ENCODE measurements at regions not wholly inside any gene's neighbourhood (a gene's known extent, or its start where the extent isn't known, plus 50 kb on each side); places are given as distances from the start of the nearest gene placed in this dataset.
"Not testable (repeated sequence)": the region's sequence is repeated elsewhere in the genome, so short reads cannot be mapped to it uniquely, and the experiment has no call there.

DNA sequence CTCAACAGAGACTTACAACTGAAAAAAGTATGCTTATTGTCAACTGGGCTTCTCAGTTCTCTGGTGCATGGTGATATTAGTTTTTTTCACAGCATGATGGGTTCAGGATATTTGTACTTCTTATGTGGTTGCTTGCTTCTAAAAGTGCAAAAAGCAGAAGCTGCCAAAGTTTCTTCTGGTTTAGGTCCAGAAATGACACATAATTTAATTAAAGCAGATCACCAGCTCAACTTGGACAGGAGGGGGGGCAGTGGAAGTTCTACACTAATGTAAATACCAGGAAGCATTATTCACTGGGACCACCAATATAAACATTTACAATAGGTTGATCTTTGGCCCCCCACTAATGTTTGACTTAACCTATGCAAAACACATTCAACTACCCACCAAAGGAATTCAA is 354.8 kb upstream of the BRINP3 start:
- DNase-seq (ENCODE audit: low read depth, low spot score), result no peak

DNA sequence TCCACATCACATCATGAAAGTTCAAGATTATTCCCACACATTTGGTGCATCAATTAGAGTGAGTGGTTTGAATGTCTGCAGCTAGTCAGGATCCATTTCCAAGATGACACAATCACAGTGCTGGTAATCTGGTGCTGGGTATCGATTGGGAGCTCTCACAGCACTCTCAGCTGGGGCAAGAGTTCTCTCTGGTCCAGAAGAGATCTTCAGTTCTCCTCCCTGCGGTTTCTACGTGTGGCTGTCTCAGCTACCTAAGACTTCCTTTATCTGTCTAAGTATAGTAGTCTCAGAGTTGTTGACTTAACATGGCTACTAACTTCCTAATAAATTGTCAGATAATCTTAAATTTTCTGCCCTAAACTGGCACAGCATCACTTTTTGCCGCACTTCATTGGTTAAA is 358.0 kb upstream of the BRINP3 start:
- DNase-seq (ENCODE audit: low read depth, low spot score), result no peak

DNA sequence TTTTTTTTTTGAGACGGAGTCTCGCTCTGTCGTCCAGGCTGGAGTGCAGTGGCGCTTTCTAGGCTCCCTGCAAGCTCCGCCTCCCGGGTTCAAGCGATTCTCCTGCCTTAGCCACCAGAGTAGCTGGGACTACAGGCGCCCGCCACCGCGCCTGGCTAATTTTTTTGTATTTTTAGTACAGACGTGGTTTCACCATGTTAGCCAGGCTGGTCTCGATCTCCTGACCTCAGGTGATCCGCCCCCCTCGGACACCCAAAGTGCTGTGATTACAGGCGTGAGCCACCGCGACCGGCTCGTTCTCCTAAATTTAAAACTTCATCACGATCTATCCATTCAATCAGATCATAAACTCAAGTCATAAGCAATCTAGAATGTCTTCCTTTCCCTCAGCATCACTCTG is 359.5 kb upstream of the BRINP3 start:
- not testable (repeated sequence) for DNase-seq (ENCODE audit: low read depth, low spot score)

DNA sequence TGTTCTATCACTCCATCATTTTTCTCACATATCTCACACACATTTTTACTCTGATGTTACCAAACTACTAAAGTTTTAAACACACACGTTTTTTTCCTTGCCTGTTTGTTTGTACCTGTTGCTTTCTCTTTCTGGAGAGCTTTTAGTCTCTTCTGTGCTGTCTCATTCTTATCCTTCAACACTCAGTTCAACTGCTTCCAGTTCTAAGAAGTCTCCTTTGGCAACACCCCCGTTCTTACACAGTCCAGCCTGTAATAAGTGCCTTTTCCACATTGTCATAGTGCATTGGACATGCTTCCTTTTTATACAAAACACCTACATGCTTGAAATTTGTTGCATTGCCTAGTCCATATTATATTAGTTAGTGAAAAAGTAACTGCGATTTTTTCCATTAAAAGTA is 360.2 kb upstream of the BRINP3 start:
- no peak for DNase-seq (ENCODE audit: low read depth, low spot score)

DNA sequence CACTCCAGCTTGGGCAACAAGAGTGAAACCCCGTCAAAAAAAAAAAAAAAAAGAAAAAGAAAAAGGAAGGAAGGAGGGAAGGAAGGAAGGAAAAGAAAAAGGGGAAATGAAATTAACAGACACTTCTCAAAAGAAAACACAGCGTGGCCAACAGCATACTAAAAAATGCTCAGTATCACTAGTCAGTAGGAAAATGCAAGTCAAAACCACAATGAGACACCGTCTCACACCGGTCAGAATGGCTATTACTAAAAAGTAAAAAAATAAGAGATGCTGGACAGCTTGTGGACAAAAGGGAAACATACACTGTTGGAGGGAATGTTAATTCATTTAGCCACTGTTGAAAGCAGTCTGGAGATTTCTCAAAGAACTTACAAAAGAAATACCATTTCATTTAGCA is 369.5 kb upstream of the BRINP3 start:
- no peak for DNase-seq (ENCODE audit: low read depth, low spot score)

DNA sequence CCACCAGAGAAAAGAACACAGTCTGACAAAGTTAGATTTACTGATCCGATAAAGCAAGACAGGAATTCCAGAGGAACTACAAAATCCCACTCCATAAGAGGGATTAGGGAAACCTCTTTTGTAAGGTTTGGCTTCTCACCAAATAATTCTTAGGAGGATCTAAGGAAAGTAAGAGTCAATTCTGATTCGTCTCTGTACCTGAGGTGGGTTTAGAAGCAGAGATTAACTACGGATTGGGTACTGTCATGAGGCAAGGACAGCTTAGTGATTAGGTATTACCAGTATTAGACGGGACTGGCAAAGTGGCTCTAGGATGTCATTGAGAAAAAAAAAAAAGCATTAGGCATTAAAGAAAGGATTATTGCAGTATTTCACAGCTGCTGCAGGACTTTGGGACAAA is 371.7 kb upstream of the BRINP3 start:
- no peak for DNase-seq (ENCODE audit: low read depth, low spot score)

DNA sequence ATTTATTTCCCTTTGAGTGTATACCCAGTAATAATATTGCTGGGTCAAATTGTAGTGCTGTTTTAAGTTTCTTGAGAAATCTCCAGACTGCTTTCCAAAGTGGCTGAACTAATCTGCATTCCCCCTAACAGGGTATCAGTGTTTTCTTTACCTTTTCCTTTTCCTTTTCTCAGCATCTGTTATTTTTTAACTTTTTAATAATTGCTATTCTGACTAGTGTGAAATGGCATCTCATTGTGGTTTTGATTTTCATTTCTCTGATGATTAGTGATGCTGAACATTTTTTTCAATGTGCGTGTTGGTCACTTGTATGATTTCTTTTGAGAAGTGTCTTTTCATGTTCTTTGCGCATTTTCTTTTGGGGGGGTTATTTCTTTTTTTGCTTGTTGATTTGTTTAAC is 374.9 kb upstream of the BRINP3 start:
- no peak for DNase-seq (ENCODE audit: low read depth, low spot score)

DNA sequence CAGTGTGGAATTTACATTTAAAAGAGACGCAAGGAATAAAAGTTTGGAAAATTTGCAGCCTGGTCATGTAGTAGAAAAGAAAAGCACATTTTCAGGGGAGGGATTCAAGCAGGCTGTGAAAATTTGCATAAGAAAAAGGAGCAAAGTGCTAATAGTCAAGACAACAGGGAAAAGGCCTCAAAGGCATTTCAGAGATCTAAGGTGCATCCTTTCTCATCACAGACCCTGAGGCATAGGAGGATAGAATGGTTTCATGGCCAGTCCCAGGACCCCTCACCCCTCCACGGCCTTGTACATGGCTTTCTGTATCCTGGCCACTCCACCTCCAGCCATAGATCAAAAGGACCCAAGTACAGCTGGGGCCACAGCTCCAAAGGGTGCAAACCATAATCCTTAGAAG is 380.5 kb upstream of the BRINP3 start:
- DNase-seq (ENCODE audit: low read depth, low spot score), result no peak

DNA sequence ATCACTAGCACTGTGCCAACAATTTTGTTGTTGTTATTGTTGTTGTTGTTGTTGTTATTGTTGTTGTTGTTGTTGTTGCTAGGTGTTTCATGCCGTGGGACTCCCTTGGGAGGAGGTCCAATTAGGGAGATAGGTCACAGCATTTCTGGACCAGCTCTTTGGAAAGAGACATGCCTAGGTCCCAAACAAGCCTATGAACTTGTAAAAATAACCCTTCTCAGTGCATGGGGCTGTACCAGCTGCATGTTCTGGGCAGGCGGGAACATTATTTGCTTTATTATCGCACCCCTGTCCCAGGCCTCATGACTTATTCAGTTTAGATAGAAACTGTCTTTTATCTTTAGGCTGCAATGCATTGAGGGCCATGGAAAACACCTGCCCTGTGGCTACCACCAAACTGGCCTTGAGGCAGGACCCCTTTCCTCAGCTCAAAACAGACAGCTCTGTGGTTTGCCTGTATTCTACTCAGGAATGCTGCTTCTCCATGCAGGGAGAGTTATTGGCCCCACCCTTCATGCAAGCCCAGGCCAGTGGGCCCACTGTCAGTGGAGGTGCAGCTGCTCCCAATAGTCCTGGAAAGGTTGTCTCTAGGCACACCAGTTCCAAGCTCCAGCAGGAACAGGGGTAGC is 386.5 kb upstream of the BRINP3 start:
- DNase-seq (ENCODE audit: low read depth, low spot score), result no peak

DNA sequence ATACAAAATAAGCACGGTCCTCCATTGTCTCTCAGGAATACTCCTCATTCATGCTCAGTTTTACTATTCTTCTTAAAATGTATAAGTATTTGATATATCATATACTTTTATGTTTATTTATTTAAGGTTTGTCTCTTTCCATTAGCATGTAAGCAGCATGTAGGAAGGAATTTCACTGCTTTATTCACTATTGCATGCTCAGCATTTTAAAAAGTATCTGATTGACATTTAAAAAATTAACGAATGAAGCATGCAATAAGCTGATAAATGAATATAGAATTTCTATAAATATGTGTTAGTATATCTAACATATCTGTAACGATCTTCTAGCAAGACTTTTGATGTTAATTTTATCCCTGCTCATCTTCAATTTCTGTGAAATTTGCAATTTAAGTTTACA is 402.7 kb upstream of the BRINP3 start:
- DNase-seq (ENCODE audit: low read depth, low spot score), result no peak

DNA sequence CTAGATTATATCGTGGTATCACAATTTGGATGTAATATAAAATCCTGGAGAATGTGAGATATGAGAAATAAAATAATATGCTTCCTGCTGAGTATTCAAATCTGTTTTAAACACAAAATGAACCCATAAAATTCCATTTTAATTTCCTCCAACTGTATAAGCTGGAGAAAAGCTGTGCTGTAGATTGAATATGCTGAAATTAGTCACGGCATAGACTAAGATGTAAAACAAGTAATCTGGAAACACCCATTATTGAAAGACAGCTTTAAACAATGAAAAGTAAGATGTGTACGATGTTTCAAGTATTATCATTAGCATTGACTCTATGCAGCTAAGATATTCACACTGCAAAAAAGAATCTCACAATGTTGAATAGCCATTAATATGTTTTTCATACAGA is 403.4 kb upstream of the BRINP3 start:
- DNase-seq (ENCODE audit: low read depth, low spot score), result no peak

DNA sequence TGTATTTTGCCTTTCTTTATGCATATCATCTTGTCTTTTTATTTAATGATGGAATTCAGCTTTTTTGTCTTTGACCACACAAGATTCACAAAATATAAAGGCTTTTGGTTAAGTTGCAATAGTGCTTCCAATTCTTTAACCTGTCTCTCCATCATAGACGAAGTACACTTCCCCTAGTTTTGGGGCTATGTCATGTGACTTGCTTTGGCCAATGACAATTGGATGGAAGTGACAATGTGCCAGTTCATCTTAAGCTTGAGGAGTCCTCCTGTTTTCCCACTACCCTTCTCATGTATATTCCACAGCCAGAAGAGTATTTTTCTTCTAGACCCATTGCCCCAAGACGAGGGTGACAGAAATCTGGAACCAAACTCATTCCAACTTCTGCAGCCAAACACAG is 419.6 kb upstream of the BRINP3 start:
- no peak for DNase-seq (ENCODE audit: low read depth, low spot score)

DNA sequence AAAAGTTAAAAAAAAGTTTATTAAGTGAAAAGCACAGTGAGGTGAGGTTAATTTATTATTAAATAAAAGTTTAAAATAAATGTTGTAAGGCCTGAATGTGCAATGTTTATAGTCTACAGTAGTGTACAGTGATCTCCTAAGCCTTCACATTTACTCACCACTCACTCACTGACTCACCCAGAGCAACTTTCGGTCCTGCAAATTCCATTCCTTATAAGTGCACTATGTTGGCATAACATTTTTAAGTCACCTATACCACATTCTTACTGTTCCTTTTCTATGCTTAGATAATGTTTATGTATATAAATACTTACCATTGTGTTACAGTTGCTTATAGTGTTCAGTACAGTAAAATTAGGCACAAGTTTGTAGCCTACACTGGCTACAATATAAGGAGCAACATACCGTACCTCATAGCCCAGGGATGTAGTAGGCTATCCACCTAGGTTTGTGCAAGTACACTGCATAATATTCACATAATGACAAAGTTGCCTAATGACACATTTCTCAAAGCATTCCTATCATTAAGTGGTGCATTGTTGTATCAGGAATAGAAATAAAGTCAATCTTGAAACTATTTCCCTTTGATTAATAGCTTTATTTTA is 426.5 kb upstream of the BRINP3 start:
- DNase-seq (ENCODE audit: low read depth, low spot score), result no peak

DNA sequence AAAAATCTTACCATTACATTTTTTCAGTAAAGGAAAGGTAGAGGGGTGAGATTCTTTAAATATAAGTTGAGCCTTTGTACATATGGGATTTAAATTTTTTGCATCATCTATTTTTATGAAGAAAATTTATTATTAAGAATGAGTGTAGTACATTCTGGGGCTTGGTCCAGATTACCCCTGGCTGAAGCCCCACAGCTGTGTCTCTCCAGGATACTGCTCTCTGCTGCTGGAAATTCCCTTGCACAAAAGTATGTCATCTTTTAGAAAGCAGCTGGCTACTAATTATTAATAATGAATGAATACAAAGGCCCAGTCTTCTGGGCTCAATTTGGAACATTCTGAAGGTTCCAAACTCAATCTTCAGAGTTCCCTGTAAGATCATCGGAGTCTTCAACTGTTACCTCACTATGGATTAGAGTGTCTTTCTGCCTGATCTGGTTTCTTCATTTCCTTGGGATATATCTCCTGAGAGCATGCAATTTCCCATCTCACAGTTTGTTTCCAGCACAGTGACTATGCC is 428.6 kb upstream of the BRINP3 start:
- DNase-seq (ENCODE audit: low read depth, low spot score), result no peak

DNA sequence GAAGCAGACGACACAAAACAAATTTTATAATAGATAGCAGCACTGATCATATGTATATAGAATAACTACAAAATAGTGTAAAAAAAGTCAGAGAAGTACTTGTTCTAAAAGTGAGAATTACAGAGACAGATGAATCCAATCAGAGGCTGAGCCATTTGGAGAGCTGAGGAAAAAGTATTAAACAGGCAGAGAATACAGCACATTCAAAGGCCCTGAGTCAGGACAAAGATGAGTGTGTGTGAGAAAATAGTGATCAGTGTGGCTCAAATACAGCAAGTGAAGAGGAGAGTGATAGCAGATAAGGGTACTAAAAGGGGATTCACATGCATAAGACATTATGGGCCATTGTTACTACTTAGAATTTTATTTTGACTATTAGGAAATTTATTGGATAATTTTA is 430.6 kb upstream of the BRINP3 start:
- DNase-seq (ENCODE audit: low read depth, low spot score), result no peak

DNA sequence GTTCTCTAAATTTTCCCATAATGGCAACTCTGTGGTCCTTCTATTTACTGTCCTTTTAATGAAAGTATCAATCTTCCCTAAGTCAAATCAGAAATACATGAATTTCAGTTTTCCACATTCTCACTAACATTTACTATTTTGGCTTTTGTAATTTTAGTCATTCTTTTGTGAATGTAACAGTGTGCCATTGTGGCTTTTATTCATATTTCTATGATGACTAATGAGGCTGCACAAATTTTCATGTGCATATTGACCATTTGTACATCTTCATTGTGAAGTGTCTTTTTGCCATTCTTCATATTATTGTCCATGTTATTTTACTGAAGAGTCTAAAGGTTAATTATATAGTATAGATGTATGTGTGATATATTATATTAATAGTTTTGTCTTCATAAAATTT is 431.0 kb upstream of the BRINP3 start:
- no peak for DNase-seq (ENCODE audit: low read depth, low spot score)

DNA sequence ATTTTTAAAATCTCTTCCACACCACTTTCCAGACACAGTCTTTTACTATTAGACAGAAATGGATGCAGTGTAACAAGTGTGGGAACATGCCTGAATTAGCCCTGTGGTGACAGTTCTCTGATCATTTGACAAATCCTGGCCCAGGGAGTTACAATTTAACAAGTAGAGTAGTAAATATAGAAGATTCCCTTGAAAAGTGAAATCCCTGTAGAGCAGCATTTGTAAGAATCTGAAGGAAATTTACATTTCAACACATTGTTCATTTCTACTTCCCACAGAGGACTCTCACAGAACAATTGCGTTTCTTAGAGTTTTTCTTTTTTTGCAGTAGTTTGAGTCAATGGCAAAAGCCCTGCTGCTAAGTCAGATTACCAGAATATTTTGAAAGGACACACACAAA is 458.3 kb upstream of the BRINP3 start:
- no peak for DNase-seq (ENCODE audit: low read depth, low spot score)

DNA sequence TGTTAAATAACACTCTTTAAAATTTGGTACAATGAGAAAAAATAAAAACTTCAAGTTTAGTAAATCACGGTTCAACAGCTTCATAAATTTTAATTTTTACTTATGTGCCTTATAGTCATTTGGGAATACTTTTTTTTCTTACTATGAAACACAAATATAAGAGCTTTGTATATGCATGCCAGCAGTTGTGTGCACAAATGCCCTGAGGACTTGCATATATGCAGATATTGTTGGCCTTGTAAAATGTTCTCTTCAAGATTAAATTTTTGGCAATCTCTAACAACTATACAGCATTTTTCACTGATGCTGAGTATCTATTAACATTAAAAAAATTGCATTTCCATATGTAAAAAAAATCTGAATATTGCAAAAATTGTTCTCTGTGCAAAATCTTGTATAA is 458.7 kb upstream of the BRINP3 start:
- DNase-seq (ENCODE audit: low read depth, low spot score), result no peak

DNA sequence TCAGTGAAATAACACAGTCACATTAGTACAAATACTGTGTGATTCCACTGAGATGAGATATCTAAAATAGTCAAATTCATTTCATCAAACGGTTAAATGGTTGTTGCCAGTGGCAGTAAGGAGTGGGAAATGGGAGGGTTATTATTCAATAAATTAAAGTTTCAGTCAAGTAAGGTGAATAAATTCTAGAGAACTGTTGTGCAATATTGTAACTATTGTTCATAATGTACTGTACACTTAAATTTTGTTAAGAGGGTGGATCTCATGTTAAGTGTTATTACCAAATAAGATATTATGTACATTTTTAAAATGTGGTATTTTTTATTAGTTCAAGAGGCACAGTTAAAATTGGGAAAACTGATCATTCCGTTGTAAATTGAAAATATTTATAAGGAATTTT is 463.3 kb upstream of the BRINP3 start:
- no peak for DNase-seq (ENCODE audit: low read depth, low spot score)

DNA sequence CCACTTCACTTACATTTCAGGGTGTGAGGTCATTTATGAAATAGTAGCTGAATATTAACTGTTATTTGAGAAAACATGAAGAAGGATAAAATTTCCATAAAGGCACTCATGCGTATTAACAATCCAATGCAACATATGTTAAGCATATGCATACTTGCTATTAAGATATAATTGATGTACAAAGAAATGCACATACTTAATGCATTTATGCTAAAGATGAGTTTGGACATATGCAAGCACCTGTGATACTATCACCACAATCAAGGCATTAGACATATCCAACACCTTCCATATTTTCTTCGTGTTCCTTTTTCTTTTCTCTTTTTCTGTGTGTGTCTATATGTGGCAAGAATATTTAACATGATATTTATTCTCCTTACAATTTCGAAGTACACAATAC is 464.8 kb upstream of the BRINP3 start:
- no peak for DNase-seq (ENCODE audit: low read depth, low spot score)

DNA sequence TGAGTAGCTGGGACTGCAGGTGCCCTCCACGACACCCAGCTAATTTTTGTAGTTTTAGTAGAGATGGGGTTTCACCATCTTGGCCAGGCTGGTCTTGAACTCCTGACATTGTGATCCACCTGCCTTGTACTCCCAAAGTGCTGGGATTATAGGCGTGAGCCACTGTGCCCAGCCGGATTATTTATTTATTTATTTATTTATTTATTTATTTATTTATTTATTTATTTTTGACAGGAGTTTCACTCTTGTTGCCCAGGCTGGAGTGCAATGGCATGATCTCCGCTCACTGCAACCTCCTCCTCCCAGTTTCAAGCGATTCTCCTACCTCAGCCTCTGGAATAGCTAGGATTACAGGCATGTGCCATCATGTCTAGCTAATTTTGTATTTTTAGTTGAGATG is 466.1 kb upstream of the BRINP3 start:
- not testable (repeated sequence) for DNase-seq (ENCODE audit: low read depth, low spot score)

DNA sequence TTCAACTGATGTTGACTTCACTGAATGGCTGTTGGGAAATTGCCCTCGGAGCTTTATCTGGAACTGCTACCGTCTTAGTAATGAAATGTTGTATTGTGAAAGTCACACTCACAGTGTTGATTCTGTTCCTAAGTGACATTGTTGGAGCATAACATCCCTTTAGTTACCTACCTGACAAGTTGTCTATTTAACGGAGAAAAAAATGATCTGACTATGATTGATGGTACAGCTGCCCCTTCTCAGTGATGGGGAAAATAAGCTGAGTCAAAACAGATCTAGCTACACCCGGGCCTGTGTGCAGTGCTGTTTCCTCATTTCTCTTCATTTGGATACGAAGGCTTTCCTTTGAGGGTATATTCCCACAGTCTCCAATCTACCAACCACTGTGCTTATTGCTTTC is 472.3 kb upstream of the BRINP3 start:
- DNase-seq (ENCODE audit: low read depth, low spot score), result no peak

DNA sequence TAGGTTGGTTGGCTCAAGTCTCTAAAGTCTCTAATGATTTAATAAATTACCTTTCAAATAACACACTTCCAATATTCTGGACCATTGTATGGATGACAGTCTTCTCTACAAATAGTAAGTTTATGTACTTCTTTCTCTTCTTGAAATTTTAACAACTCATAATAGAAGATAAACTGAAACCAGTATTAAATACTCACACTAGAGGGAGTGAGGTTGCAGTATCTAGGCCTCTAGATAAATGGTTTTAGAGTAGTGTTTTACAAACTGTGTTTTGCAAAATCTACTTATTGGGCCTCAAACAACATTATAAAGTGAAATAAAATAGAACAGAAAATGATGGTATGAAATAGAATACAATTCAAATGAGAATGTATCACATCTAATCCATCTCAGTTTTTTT is 479.9 kb upstream of the BRINP3 start:
- no peak for DNase-seq (ENCODE audit: low read depth, low spot score)

DNA sequence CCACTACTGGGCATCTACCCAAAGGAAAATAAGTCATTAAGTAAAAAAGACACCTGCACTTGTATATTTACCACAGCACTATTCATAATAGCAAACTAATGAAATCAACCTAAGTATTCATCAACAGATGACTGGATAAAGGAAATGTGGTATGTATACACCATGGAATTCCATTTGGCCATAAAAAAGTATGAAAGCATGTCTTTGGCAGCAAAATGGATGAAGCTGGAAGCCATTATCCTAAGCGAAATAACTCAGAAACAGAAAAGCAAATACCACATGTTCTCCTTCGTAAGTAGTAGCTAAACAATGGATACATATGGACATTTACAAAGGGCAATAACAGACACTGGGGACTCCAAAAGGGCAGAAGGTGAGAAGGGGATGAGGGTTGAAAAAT is 485.7 kb upstream of the BRINP3 start:
- no peak for DNase-seq (ENCODE audit: low read depth, low spot score)
